ENCODE measurements at regions not wholly inside any gene's neighbourhood (a gene's known extent, or its start where the extent isn't known, plus 50 kb on each side); places are given as distances from the start of the nearest gene placed in this dataset.
A peak's percentile ranks its signal among the peaks of the same experiment; 100 is the strongest.

- no peak for DNase-seq (ENCODE audit: low spot score)
These were observed 156.6 kb upstream of the BTG1 start for GRCh38 chr12:92302041-92302829.

- no peak for DNase-seq (ENCODE audit: low spot score)
These were observed 155.7 kb upstream of the BTG1 start for GRCh38 chr12:92301356-92301755.

- DNase-seq (ENCODE audit: low spot score): no peak
These were observed 155.1 kb upstream of the BTG1 start for GRCh38 chr12:92300777-92301176.

- no peak for DNase-seq (ENCODE audit: low spot score)
These were observed 154.1 kb upstream of the BTG1 start for GRCh38 chr12:92299744-92300143.

GRCh38 chr12:92299344-92299743 lies 153.7 kb upstream of the BTG1 start:
- no peak for DNase-seq (ENCODE audit: low spot score)

GRCh38 chr12:92297932-92298696 lies 152.5 kb upstream of the BTG1 start:
- peak; percentile 67 for DNase-seq (ENCODE audit: low spot score)

- no peak for DNase-seq (ENCODE audit: low spot score)
These were observed 151.8 kb upstream of the BTG1 start for GRCh38 chr12:92297405-92297804.

- no peak for DNase-seq (ENCODE audit: low spot score)
These were observed 149.9 kb upstream of the BTG1 start for GRCh38 chr12:92295523-92295922.

- no peak for DNase-seq (ENCODE audit: low spot score)
These were observed 149.2 kb upstream of the BTG1 start for GRCh38 chr12:92294676-92295440.

GRCh38 chr12:92292016-92292415 lies 146.4 kb upstream of the BTG1 start:
- no peak for DNase-seq (ENCODE audit: low spot score)

- DNase-seq (ENCODE audit: low spot score): no peak
These were observed 145.2 kb upstream of the BTG1 start for GRCh38 chr12:92290886-92291285.

- DNase-seq (ENCODE audit: low spot score): no peak
These were observed 144.7 kb upstream of the BTG1 start for GRCh38 chr12:92290350-92290695.

GRCh38 chr12:92289629-92290349 lies 144.1 kb upstream of the BTG1 start:
- no peak for DNase-seq (ENCODE audit: low spot score)

GRCh38 chr12:92288561-92288960 lies 142.9 kb upstream of the BTG1 start:
- no peak for DNase-seq (ENCODE audit: low spot score)

- no peak for DNase-seq (ENCODE audit: low spot score)
These were observed 132.8 kb upstream of the BTG1 start for GRCh38 chr12:92278378-92278828.

GRCh38 chr12:92277795-92278194 lies 132.1 kb upstream of the BTG1 start:
- no peak for DNase-seq (ENCODE audit: low spot score)

GRCh38 chr12:92276276-92276675 lies 130.6 kb upstream of the BTG1 start:
- no peak for DNase-seq (ENCODE audit: low spot score)

- no peak for DNase-seq (ENCODE audit: low spot score)
These were observed 130.0 kb upstream of the BTG1 start for GRCh38 chr12:92275443-92276154.

GRCh38 chr12:92273076-92273475 lies 127.4 kb upstream of the BTG1 start:
- no peak for DNase-seq (ENCODE audit: low spot score)

GRCh38 chr12:92272061-92272964 lies 126.7 kb upstream of the BTG1 start:
- no peak for DNase-seq (ENCODE audit: low spot score)
